GM23338 (cell line): ENCODE measurements at regions not wholly inside any gene's neighbourhood (a gene's known extent, or its start where the extent isn't known, plus 50 kb on each side); places are given as distances from the start of the nearest gene placed in this dataset.

Source experiments
- ATAC-seq: fragments of 200-7000 bp; cut with Tn5 transposase; 3 replicates; pipeline ENCODE4 v1.9.1; 2020
- DNase-seq: peaks from one replicate; pipeline ENCODE4 v3.0.0-alpha.2; 2015; ENCODE audit warnings: low spot score
- H2AFZ ChIP-seq: fragments of 200-600 bp; sonication (generic); 2 replicates; pipeline ENCODE4 v1.8.0; 2016; ENCODE audit warnings: antibody characterized with exemption, mild to moderate bottlenecking, moderate library complexity
- H3F3A ChIP-seq: fragments of 200-600 bp; sonication (generic); replicated peaks from 2 replicates; pipeline ENCODE4 v1.8.0; 2017; ENCODE audit warnings: antibody characterized with exemption, mixed run types, low read depth
- H3K27ac ChIP-seq: fragments of 200-600 bp; sonication (generic); 2 replicates; pipeline ENCODE4 v1.6.1; 2016; ENCODE audit warnings: low read depth
- H3K27me3 ChIP-seq: fragments of 200-600 bp; sonication (generic); 2 replicates; pipeline ENCODE4 v1.8.0; 2016; ENCODE audit warnings: mild to moderate bottlenecking, mixed run types, moderate library complexity; ENCODE audit not compliant: insufficient read depth
- H3K36me3 ChIP-seq: fragments of 200-600 bp; sonication (generic); 2 replicates; pipeline ENCODE4 v1.8.0; 2016; ENCODE audit warnings: mild to moderate bottlenecking; ENCODE audit not compliant: insufficient read depth
- H3K4me1 ChIP-seq: fragments of 200-600 bp; sonication (generic); 2 replicates; pipeline ENCODE4 v1.8.0; 2016; ENCODE audit warnings: mild to moderate bottlenecking, moderate library complexity; ENCODE audit not compliant: insufficient read depth
- H3K4me2 ChIP-seq: fragments of 200-600 bp; sonication (generic); 2 replicates; pipeline ENCODE4 v1.7.1; 2017; ENCODE audit warnings: mixed run types
- H3K4me3 ChIP-seq: fragments of 200-600 bp; sonication (generic); 2 replicates; pipeline ENCODE4 v1.6.1; 2016; ENCODE audit warnings: mixed run types
- H3K79me2 ChIP-seq: fragments of 200-600 bp; sonication (generic); replicated peaks from 2 replicates; pipeline ENCODE4 v1.8.0; 2017; ENCODE audit warnings: mild to moderate bottlenecking; ENCODE audit not compliant: insufficient read depth
- H3K9me2 ChIP-seq: fragments of 200-600 bp; sonication (generic); 2 replicates; pipeline ENCODE4 v1.8.0; 2017; ENCODE audit not compliant: insufficient read depth
- H4K20me1 ChIP-seq: fragments of 200-600 bp; sonication (generic); replicated peaks from 2 replicates; pipeline ENCODE4 v1.8.0; 2017; ENCODE audit warnings: mild to moderate bottlenecking; ENCODE audit not compliant: insufficient read depth
- H3K27ac Mint-ChIP-seq: 2 replicates; pipeline ENCODE4 v1.8.0; 2020; ENCODE audit warnings: inconsistent platforms, mild to moderate bottlenecking, moderate library complexity, mixed read lengths
- H3K27me3 Mint-ChIP-seq: 3 replicates; pipeline ENCODE4 v1.8.0; 2022; ENCODE audit warnings: low read depth, mild to moderate bottlenecking, moderate library complexity, mixed read lengths, inconsistent platforms; ENCODE audit not compliant: insufficient read depth, poor library complexity
- H3K36me3 Mint-ChIP-seq: 3 replicates; pipeline ENCODE4 v1.8.0; 2021; ENCODE audit warnings: low read depth, mild to moderate bottlenecking, inconsistent platforms, moderate library complexity, mixed read lengths
- H3K4me1 Mint-ChIP-seq: 3 replicates; pipeline ENCODE4 v1.8.0; 2020; ENCODE audit warnings: mild to moderate bottlenecking, inconsistent platforms, mixed read lengths
- H3K4me3 Mint-ChIP-seq: 3 replicates; pipeline ENCODE4 v1.8.0; 2021; ENCODE audit warnings: moderate library complexity, mild to moderate bottlenecking, inconsistent platforms, mixed read lengths
- H3K9me3 Mint-ChIP-seq: 3 replicates; pipeline ENCODE4 v1.8.0; 2020; ENCODE audit warnings: moderate library complexity, mild to moderate bottlenecking, inconsistent platforms, mixed read lengths
- CREB1 ChIP-seq: fragments of 250-450 bp; sonication (Bioruptor Pico); IDR thresholded peaks from 2 replicates; pipeline ENCODE4 v1.5.0; 2020; ENCODE audit warnings: low read depth, mild to moderate bottlenecking, moderate library complexity
- EZH2 ChIP-seq: fragments of 200-600 bp; sonication (generic); IDR thresholded peaks from one replicate; pipeline ENCODE4 v1.8.0; 2017; ENCODE audit warnings: antibody characterized with exemption, mild to moderate bottlenecking, low read depth; ENCODE audit not compliant: unreplicated experiment
- JUNB ChIP-seq: IDR thresholded peaks from one replicate; pipeline ENCODE4 v1.6.1; 2016; ENCODE audit warnings: antibody characterized with exemption; ENCODE audit not compliant: unreplicated experiment
- NANOG ChIP-seq: IDR thresholded peaks from 2 replicates; pipeline ENCODE4 v1.6.1; 2016; ENCODE audit warnings: antibody characterized with exemption, borderline replicate concordance
- ZNF114 ChIP-seq: fragments of 250-450 bp; sonication (Bioruptor Pico); IDR thresholded peaks from 2 replicates; pipeline ENCODE4 v1.5.0; 2020; ENCODE audit warnings: mild to moderate bottlenecking, moderate library complexity
- ZNF331 ChIP-seq: fragments of 250-450 bp; sonication (Bioruptor Pico); IDR thresholded peaks from 2 replicates; pipeline ENCODE4 v1.5.0; 2020; ENCODE audit warnings: low read depth, mild to moderate bottlenecking, moderate library complexity
- TF ChIP-seq, protein P1 (sequence below): fragments of 250-450 bp; sonication (Bioruptor Pico); IDR thresholded peaks from 2 replicates; pipeline ENCODE4 v1.5.0; 2020; ENCODE audit warnings: mild to moderate bottlenecking, moderate library complexity
- TF ChIP-seq, protein P2 (sequence below), 2 experiments: fragments of 200-600 bp in 1 of 2; sonication (generic) in 1 of 2; conservative IDR thresholded peaks; 2 replicates each; pipeline versions ENCODE4 v1.5.1 to v1.6.1; 2016 to 2017; ENCODE audit warnings: antibody characterized with exemption in 2 of 2, low read depth in 2 of 2, mild to moderate bottlenecking in 2 of 2, moderate library complexity in 1 of 2

DNA sequence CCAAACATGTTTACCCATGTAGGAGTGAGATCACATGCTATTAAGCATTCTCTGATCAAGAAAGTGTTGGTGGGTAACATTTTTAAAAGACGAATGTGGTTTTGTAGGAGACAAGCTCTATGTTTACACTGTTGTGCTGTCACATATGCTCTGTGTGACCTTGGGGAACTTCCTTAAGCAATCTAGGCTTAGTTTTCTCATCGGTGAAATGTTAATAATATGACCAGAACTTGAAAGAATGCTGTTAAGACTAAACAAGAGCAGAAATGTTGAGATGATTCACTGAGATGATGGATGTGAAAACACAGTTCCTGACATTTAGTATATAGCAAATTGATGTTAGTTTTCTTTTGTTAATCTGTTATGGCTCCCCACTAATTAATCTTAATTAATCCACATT lies 860.9 kb upstream of the CNTNAP5 start (continued):
- TF ChIP-seq, protein P1, sequence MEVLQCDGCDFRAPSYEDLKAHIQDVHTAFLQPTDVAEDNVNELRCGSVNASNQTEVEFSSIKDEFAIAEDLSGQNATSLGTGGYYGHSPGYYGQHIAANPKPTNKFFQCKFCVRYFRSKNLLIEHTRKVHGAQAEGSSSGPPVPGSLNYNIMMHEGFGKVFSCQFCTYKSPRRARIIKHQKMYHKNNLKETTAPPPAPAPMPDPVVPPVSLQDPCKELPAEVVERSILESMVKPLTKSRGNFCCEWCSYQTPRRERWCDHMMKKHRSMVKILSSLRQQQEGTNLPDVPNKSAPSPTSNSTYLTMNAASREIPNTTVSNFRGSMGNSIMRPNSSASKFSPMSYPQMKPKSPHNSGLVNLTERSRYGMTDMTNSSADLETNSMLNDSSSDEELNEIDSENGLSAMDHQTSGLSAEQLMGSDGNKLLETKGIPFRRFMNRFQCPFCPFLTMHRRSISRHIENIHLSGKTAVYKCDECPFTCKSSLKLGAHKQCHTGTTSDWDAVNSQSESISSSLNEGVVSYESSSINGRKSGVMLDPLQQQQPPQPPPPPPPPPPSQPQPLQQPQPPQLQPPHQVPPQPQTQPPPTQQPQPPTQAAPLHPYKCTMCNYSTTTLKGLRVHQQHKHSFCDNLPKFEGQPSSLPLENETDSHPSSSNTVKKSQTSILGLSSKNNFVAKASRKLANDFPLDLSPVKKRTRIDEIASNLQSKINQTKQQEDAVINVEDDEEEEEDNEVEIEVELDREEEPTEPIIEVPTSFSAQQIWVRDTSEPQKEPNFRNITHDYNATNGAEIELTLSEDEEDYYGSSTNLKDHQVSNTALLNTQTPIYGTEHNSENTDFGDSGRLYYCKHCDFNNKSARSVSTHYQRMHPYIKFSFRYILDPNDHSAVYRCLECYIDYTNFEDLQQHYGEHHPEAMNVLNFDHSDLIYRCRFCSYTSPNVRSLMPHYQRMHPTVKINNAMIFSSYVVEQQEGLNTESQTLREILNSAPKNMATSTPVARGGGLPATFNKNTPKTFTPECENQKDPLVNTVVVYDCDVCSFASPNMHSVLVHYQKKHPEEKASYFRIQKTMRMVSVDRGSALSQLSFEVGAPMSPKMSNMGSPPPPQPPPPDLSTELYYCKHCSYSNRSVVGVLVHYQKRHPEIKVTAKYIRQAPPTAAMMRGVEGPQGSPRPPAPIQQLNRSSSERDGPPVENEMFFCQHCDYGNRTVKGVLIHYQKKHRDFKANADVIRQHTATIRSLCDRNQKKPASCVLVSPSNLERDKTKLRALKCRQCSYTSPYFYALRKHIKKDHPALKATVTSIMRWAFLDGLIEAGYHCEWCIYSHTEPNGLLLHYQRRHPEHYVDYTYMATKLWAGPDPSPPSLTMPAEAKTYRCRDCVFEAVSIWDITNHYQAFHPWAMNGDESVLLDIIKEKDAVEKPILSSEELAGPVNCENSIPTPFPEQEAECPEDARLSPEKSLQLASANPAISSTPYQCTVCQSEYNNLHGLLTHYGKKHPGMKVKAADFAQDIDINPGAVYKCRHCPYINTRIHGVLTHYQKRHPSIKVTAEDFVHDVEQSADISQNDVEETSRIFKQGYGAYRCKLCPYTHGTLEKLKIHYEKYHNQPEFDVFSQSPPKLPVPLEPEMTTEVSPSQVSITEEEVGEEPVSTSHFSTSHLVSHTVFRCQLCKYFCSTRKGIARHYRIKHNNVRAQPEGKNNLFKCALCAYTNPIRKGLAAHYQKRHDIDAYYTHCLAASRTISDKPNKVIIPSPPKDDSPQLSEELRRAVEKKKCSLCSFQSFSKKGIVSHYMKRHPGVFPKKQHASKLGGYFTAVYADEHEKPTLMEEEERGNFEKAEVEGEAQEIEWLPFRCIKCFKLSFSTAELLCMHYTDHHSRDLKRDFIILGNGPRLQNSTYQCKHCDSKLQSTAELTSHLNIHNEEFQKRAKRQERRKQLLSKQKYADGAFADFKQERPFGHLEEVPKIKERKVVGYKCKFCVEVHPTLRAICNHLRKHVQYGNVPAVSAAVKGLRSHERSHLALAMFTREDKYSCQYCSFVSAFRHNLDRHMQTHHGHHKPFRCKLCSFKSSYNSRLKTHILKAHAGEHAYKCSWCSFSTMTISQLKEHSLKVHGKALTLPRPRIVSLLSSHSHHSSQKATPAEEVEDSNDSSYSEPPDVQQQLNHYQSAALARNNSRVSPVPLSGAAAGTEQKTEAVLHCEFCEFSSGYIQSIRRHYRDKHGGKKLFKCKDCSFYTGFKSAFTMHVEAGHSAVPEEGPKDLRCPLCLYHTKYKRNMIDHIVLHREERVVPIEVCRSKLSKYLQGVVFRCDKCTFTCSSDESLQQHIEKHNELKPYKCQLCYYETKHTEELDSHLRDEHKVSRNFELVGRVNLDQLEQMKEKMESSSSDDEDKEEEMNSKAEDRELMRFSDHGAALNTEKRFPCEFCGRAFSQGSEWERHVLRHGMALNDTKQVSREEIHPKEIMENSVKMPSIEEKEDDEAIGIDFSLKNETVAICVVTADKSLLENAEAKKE (CRISPR knock-in tag): no peak
- TF ChIP-seq JUNB (no peak), ZNF331 (no peak), NANOG (no peak), ZNF114 (CRISPR knock-in tag) (no peak)
- TF ChIP-seq, protein P2, sequence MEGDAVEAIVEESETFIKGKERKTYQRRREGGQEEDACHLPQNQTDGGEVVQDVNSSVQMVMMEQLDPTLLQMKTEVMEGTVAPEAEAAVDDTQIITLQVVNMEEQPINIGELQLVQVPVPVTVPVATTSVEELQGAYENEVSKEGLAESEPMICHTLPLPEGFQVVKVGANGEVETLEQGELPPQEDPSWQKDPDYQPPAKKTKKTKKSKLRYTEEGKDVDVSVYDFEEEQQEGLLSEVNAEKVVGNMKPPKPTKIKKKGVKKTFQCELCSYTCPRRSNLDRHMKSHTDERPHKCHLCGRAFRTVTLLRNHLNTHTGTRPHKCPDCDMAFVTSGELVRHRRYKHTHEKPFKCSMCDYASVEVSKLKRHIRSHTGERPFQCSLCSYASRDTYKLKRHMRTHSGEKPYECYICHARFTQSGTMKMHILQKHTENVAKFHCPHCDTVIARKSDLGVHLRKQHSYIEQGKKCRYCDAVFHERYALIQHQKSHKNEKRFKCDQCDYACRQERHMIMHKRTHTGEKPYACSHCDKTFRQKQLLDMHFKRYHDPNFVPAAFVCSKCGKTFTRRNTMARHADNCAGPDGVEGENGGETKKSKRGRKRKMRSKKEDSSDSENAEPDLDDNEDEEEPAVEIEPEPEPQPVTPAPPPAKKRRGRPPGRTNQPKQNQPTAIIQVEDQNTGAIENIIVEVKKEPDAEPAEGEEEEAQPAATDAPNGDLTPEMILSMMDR (conservative IDR thresholded peaks at IDR 0.05; ENCODE audit: low read depth in 2 of 2): no peak

DNA sequence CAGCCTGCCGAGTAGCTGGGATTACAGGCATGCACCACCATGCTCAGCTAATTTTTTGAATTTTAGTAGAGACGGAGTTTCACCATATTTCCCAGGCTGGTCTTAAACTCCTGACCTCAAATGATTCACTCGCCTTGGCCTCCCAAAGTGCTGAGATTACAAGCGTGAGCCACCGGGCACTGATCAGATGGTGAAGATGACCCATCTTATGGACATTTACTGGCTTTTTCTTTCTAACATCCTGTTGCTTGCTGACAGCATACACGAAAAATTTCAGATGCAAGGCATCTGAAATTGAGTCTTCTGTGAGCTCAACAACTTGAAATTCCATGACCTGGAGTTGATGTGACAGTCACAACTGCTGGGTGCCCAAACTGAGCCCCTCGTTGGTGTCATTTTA lies 859.5 kb upstream of the CNTNAP5 start:
- Histone ChIP-seq H3K79me2 (no peaks in the 10 kb centered on the region), H3K27ac (no peak overlapping the region), H3K9me2 (peaks cover 15% of the 10 kb centered on the region), H3K4me2 (no peak overlapping the region), H3K36me3 (no peaks in the 10 kb centered on the region), H2AFZ (no peak overlapping the region), H4K20me1 (no peaks in the 10 kb centered on the region), H3K27me3 (no peaks in the 10 kb centered on the region), H3K4me1 (no peaks in the 10 kb centered on the region), H3K4me3 (no peak overlapping the region), H3F3A (no peaks in the 10 kb centered on the region)
- H3K27ac Mint-ChIP-seq: no peak overlapping the region
- no peaks in the 10 kb centered on the region for H3K27me3 Mint-ChIP-seq
- H3K4me1 Mint-ChIP-seq: peaks cover 8% of the 10 kb centered on the region; the same call in 2 of the 3 replicates
- ATAC-seq (no peak), DNase-seq (no peak)
- H3K36me3 Mint-ChIP-seq: peaks cover 9% of the 10 kb centered on the region; the same call in 1 of the 3 replicates
- peaks cover 20% of the 10 kb centered on the region; the same call in 2 of the 3 replicates for H3K9me3 Mint-ChIP-seq
- H3K4me3 Mint-ChIP-seq: no peak overlapping the region
- TF ChIP-seq, protein P2 (conservative IDR thresholded peaks at IDR 0.05; ENCODE audit: low read depth in 2 of 2): no peak
- TF ChIP-seq EZH2: no peak
- TF ChIP-seq CREB1 (CRISPR knock-in tag): no peak
